DMS53 (cell line): ENCODE measurements at regions not wholly inside any gene's neighbourhood (a gene's known extent, or its start where the extent isn't known, plus 50 kb on each side); places are given as distances from the start of the nearest gene placed in this dataset.
"Not testable (repeated sequence)": the region's sequence is repeated elsewhere in the genome, so short reads cannot be mapped to it uniquely, and the experiment has no call there.

Experiments
- DNase-seq: peaks from one replicate; lab custom pipeline; 2025; lab: John Stamatoyannopoulos, UW

- no peak for DNase-seq
Observed at GRCh38 chr6:11486959-11487358, 50.6 kb upstream of the TMEM170B start.

DNA sequence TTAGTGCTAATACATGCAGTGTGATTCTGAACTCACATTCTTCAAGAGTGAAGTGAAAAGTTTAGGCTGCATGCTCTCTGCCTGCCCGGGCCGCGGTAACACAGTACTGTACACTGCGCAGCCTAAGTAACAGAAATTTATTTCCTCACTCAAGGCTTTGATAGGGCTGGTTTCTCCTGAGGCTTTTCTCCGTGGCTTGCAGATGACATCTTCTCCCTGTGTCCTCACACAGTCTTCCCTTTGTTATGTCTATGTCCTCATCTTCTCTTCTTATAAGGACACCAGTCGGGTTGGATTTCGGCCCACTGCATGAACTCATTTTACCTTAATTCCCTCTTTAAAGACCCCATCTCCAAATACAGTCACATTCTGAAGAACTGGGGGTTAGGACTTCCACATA is 51.1 kb upstream of the TMEM170B start:
- no peak for DNase-seq

DNA sequence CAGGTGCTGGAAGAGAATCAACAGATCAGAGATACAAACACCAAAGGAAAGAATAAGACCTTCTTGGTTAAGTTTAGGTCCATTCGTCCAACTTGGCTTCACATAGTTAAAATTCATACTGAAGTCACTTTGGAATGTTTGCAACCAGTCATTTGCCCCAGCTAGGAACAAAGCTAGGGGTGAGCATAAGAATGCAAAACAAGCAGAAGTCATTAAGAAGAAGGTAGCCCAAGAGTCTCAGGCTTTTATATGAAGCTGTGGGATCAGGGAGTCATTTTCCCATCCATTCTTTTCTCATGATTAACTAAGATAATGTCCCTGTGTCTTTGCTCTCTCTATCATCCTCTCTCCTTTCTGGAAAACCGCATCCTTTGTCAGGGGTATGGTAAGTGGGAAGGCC is 51.5 kb upstream of the TMEM170B start:
- DNase-seq, result no peak

DNA sequence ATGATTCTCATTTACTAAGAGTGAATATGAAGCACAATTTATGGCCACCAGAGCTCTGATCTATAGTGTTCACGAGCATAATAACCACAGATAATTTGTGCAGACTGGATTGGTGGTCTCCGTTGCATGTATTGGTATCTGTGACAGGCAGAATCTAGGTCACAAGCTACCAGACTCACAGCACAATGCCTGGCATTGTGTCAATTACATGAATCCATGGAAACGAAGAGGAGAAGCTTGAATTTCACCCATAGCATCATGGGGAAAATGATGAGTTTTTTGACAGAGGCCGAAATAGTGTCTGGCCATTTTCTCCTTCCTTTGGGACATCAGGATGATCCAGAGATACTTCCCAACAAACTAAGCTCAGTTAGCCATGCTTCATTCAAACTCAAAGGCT is 52.3 kb upstream of the TMEM170B start:
- DNase-seq, result no peak

DNA sequence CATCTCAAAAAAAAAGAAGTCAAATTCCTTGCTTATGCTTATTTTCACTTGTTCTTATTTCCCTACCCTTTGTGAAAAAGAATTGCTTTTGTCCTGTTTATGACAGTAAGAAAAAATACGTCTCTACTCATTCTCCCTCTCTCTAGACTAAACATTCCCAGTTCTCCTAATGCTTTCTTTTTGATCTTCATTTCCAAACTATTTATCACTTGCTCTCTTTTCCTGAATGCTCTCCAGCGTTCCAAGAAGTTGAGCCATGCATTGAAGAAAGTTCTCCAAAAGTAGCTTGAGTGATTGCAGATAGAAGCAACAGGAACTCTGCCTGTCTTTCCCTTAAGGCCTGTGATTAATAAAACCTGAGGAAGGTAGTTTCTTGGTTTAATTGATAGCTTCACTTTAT is 53.1 kb upstream of the TMEM170B start:
- DNase-seq, result no peak

DNA sequence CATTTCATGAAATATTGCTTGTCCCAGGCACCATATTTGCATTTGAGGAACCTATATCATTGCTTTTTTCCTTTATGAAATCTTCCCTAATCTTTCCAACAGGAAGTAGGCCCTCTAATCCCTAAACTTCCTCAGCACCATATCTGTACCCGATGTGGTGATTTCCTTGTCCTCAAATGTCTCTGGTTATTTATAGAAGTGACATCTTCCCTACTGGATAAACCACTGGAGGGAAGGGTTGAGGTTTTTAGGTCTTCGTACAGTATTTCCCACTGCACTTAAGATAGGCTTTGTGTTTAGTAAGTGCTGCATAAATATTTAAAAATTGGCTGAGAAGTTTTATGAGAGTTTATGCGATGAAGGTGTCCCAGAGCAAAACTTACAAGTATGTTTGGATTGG is 54.9 kb upstream of the TMEM170B start:
- no peak for DNase-seq

DNA sequence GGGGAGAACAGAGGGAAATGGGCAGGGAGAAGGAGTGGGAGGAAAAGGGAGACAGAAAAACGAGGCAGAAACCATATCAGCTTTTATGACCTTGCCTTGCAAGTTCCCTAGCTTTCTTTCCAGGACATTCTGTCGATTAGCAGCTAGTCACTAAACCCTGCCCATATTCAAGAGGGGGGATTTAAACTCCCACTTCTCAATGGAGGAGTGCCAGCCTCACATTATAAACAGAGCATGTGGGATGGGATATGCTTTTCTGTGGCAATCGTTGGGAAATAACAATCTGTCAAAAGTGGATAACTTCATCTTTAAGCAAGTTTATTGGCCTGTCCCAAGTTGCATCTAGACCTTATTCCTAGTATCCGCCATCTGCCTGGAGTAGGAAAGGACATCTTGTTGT is 57.0 kb upstream of the TMEM170B start:
- DNase-seq, result no peak

DNA sequence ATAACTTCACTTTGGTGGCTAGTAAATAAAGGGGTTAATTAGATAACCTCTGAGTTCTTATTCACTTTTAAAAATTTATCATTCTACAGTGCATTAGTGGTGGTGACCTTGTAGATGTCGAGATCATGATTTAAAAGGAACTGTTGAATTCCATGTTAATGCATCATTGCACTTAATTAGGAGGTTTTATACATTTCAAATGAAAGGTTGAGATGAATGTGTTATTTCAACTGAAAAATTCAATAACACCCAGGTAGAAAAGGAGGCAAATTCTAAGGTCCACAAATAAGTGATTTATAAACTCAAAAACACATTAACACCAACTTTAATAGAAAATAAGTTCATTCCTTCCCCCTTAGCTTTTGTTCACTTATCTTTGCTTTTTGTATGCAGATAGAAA is 58.3 kb upstream of the TMEM170B start:
- no peak for DNase-seq

DNA sequence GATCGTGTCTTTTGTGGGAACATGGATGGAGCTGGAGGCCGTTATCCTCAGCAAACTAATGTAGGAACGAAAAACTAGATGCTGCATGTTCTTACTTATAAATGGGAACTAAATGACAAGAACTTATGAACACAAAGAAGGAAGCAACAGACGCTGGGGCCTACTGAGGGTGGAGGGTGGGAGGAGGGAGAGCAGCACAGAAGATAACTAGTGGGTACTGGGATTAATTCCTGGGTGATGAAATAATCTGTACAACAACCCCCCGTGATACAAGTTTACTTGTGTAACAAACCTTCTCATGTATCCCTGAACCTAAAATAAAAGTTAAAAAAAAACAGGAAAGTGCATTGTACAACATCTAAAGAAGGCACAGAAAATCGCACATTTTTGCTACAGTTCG is 59.0 kb upstream of the TMEM170B start:
- DNase-seq, result no peak

GRCh38 chr6:11475016-11475415 is 62.5 kb upstream of the TMEM170B start:
- no peak for DNase-seq

DNA sequence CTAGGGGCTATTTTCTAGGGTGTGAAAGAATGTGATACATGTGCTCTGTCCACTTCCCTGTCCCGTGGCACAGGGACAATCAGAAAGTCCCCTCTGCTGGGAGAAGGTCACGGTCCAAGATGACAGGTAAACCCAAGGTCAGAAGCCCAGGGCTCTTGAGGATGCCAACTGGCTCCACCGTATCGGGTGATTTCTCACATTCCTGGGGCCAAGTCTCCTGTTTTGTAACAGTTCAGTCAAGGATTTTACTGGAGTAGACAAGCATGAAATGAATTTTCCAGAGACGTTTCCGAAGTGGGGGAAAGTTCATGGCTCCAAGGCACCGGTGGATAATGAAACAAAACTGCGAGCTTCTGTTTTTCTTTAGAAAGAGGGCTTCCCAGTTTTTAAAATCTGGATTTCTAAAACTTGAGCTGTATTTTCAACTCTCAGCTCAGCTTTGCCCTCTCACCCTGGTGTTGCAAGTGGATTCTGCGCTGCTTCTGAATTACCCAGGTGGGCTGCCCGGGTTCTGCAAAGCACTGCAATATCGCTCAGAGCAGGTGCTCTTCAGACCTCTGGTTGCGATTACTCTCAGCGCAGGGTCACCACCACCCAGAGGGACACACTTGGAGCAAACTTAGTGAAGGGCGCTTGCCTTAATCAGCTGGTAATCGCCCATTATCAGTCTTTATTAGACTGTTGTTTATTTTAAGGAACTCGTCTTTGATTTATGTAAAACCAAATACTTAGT is 64.4 kb upstream of the TMEM170B start:
- no peak for DNase-seq

DNA sequence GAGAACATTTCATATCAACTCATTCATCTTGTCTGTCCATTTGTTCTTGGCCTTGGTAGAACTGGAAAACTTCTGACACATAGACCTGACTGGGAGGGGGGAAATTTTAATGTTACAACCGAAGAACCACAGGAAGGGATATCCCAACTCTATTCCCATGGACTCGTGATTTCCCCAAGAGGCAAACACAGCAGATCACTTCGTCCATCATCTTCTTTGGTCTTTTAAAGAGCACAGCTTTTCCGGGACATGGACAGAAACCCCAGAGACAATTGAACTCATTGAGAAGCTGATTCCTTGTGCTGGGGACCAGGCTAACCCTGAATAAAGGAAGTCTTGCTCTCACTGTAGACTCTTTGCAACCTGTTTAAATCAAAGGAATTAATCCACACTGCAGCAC is 66.3 kb upstream of the TMEM170B start:
- DNase-seq, result no peak

DNA sequence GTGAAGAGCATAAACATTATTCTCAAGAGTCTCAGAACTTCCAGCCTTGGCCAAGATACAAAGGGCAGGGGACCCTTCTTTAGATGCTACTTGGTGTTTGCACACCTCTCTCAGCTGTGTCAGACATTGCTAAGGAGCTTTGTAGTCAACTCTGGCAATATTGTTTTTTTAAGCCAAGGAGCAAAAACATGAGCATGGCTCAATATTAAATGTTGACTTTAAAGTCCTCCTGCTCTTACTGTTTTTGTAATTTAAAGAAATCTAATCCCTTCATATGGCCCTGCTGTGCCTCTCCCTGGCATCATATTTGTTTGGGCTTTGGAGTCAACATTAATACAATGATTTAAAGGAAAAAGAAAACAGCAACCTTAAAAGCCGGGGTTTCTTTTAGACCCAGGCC is 67.9 kb upstream of the TMEM170B start:
- no peak for DNase-seq

- DNase-seq, result not testable (repeated sequence)
Observed at GRCh38 chr6:11468271-11468670, 69.3 kb upstream of the TMEM170B start.

GRCh38 chr6:11467364-11467763 is 70.2 kb upstream of the TMEM170B start:
- DNase-seq, result no peak

DNA sequence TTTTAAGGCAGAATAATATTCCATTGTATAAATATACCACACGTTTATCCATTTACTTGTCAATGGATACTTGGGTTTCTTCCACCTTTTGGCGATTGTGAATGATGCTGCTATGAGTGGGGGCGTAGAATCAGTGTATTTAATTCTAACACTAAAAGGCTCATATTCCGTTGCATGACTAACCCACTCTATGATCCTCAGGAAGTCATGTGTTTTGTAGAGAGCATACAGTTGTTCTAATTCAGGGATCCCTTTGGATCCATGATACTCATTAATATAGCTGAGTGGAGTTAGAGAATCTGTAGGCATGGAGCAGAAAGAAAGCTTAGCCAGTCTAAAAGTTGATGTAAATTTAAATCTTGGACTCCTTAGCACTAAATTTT is 74.2 kb upstream of the TMEM170B start:
- no peak for DNase-seq

- DNase-seq, result no peak
Observed at GRCh38 chr6:11462742-11463397, 74.7 kb upstream of the TMEM170B start.

DNA sequence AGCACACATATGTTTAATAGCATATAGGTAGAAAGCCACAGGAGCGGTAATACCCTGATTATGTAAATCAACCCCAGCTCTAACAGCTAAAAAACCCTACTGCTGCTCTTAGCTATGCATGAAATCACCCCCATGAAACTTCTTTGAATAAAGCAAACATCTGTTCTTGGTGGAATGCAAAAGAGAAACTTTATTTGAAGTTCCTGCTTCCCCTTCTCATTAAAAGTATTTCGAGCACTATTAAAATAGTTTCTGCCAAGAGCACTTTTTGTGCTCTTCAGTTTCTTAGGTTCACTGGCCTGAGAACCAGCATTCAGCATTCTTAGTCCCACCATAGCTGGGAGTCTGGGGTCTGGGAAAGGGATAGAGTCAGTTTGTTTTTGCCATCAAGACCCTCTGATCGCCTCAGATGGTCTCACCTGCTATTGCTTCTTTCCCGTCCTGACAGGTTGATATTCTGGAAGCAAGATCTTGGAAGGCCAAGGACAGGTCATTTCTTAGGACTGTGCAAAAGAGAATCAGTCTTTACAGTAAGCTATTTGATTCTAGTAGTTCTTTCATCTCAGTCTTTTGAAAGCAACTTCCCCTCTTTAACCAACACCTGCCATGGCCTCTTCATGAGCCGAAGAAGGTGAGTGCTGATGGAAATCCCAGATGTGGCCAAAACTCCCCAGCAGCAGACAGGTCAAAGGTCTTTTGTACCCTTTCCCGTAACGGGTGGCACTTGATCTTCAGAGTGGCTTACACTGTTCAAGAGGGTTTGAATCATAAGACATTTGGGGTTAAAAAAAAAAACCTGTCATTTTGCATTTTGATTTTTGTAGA is 76.5 kb upstream of the TMEM170B start:
- no peak for DNase-seq

- DNase-seq, result peak; percentile 22
Observed at GRCh38 chr6:11460001-11460668, 77.4 kb upstream of the TMEM170B start.

DNA sequence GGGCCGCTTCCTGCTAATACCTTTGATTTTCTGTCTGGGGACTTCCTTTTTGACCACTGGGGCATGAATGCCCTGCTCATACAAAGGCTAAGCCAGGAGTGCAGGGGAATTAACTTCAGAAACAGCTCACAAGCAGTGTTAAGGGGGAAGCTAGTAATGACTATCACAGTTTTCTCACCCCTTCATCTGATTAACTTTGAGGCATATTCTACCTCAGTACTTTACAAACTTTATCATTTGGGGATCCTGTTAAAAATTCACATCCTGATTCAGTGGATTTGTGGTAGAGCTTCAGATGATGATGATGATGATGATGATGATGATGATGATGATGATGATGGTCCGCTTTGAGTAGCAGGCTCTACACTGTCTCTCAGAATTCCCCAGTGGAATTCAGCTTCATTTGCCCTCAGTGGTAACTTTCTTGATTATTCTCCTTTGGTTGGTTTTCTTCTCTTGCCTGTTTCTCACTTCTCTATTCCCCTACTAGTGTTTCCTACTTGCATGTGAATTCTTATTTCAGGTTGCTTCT is 78.4 kb upstream of the TMEM170B start:
- DNase-seq, result no peak

DNA sequence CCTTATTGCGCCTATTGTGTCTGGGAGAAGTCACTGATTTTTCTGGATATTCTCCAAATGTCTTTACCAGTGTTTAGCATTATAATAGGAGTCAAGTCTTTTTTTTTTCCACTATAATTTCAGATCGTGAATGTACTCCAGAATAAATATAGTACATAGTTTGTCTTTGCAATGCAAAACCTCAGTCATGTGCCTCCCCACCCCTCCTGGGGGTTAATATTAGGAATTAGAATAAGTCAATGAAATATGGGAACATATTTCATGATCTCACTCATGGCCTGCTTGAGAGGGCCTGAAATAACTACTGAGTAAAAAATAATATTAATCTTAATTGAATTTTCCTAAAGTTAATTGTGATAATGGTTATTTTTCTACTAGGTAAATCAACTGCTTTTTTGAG is 79.0 kb upstream of the TMEM170B start:
- no peak for DNase-seq

DNA sequence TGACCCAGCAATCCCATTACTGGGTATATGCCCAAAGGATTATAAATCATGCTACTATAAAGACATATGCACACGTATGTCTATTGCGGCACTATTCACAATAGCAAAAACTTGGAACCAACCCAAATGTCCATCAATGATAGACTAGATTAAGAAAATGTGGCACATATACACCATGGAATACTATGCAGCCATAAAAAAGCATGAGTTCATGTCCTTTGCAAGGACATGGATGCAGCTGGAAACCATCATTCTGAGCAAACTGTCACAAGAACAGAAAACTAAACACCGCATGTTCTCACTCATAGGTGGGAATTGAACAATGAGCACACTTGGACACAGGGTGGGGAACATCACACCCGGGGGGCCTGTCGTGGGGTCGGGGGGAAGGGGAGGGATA is 80.1 kb upstream of the TMEM170B start:
- DNase-seq, result not testable (repeated sequence)
